Caco-2 (cell line): ENCODE measurements at regions not wholly inside any gene's neighbourhood (a gene's known extent, or its start where the extent isn't known, plus 50 kb on each side); places are given as distances from the start of the nearest gene placed in this dataset.

ENCODE experiments used
- BruUV-seq: library from RNA; stranded (reverse); fragments of 400-500 nt; replicated peaks from 2 replicates; lab custom pipeline; 2021; lab: Mats Ljungman, UMichigan
- CTCF ChIA-PET: fragments of 300-600 bp; sonication (Branson Sonifier 250); formaldehyde crosslinking; loops from one replicate; lab custom pipeline; 2022; ENCODE audit warnings: antibody characterized with exemption; lab: Charles Lee
- POLR2A ChIA-PET: fragments of 300-600 bp; sonication (Branson Sonifier 250); formaldehyde crosslinking; loops from one replicate; lab custom pipeline; 2022; ENCODE audit warnings: antibody characterized with exemption; lab: Charles Lee
- DNase-seq, 2 experiments: peaks; one replicate each; pipeline versions ENCODE4 v3.0.0 to v3.0.0-alpha.2; 2020 to 2022
- H3K27me3 ChIP-seq: replicated peaks from 2 replicates; pipeline ENCODE4 v1.6.0; 2011; ENCODE audit warnings: low read length; ENCODE audit not compliant: control insufficient read depth, insufficient read depth
- H3K36me3 ChIP-seq: 2 replicates; pipeline ENCODE4 v1.5.1; 2011; ENCODE audit warnings: low read length; ENCODE audit not compliant: control insufficient read depth, insufficient read depth
- H3K4me1 ChIP-seq: fragments of 250-450 bp; sonication (Bioruptor Pico); 2 replicates; pipeline ENCODE4 v1.5.1; 2020; ENCODE audit warnings: mild to moderate bottlenecking
- H3K4me3 ChIP-seq: 2 replicates; pipeline ENCODE4 v1.5.1; 2011; ENCODE audit warnings: low read depth, mild to moderate bottlenecking, control low read depth, low read length
- H3K9me3 ChIP-seq: fragments of 250-450 bp; sonication (Bioruptor Pico); 2 replicates; pipeline ENCODE4 v1.5.1; 2020; ENCODE audit warnings: mild to moderate bottlenecking, moderate library complexity
- H3K27ac Mint-ChIP-seq: one replicate; pipeline ENCODE4 v1.8.0; 2022; ENCODE audit warnings: mixed read lengths; ENCODE audit not compliant: unreplicated experiment
- H3K27me3 Mint-ChIP-seq: one replicate; pipeline ENCODE4 v1.8.0; 2022; ENCODE audit warnings: mixed read lengths; ENCODE audit not compliant: insufficient read depth, unreplicated experiment
- H3K36me3 Mint-ChIP-seq: one replicate; pipeline ENCODE4 v1.8.0; 2022; ENCODE audit warnings: mild to moderate bottlenecking, mixed read lengths; ENCODE audit not compliant: insufficient read depth, unreplicated experiment
- H3K4me1 Mint-ChIP-seq: one replicate; pipeline ENCODE4 v1.8.0; 2022; ENCODE audit warnings: low read depth, mixed read lengths; ENCODE audit not compliant: unreplicated experiment
- H3K4me3 Mint-ChIP-seq: one replicate; pipeline ENCODE4 v1.8.0; 2022; ENCODE audit warnings: mild to moderate bottlenecking, moderate library complexity, mixed read lengths; ENCODE audit not compliant: unreplicated experiment
- H3K9me3 Mint-ChIP-seq: one replicate; pipeline ENCODE4 v1.8.0; 2022; ENCODE audit warnings: mixed read lengths; ENCODE audit not compliant: unreplicated experiment
- intact Hi-C: fragments of 100-400 bp; cut with micrococcal nuclease; formaldehyde crosslinking; loops from one replicate; pipeline ENCODE4 v1.10.0; 2022; ENCODE audit not compliant: unreplicated experiment
- TF ChIP-seq, protein P1 (sequence below), 2 experiments: fragments of 200-600 bp in 1 of 2; IDR thresholded peaks; 1 replicate in 1 of 2; 2 replicates in 1 of 2; pipeline versions ENCODE4 v1.5.1 to v1.8.0; 2011 to 2022; ENCODE audit warnings: antibody characterized with exemption in 1 of 2, control low read depth in 1 of 2, inconsistent platforms in 1 of 2, low read depth in 1 of 2, low read length in 1 of 2, mild to moderate bottlenecking in 1 of 2, moderate library complexity in 1 of 2; ENCODE audit not compliant: insufficient read depth in 1 of 2, severe bottlenecking in 1 of 2, unreplicated experiment in 1 of 2

- BruUV-seq, result no TSS peak
- no peak overlapping the region for H3K27ac Mint-ChIP-seq
- H3K4me3 ChIP-seq, result no peak overlapping the region
These were observed 120.1 kb downstream of the NUFIP1 start for GRCh38 chr13:44869167-44869566.

GRCh38 chr13:44868397-44868796 lies 120.9 kb downstream of the NUFIP1 start:
- H3K4me1 ChIP-seq, result no peaks in the 10 kb centered on the region
- Mint-ChIP-seq H3K27ac (no peak overlapping the region), H3K9me3 (peaks cover 22% of the 10 kb centered on the region), H3K4me3 (no peak overlapping the region), H3K4me1 (no peaks in the 10 kb centered on the region), H3K27me3 (no peaks in the 10 kb centered on the region), H3K36me3 (no peaks in the 10 kb centered on the region)
- intact Hi-C loops, result no loop called here
- TF ChIP-seq, protein P1, sequence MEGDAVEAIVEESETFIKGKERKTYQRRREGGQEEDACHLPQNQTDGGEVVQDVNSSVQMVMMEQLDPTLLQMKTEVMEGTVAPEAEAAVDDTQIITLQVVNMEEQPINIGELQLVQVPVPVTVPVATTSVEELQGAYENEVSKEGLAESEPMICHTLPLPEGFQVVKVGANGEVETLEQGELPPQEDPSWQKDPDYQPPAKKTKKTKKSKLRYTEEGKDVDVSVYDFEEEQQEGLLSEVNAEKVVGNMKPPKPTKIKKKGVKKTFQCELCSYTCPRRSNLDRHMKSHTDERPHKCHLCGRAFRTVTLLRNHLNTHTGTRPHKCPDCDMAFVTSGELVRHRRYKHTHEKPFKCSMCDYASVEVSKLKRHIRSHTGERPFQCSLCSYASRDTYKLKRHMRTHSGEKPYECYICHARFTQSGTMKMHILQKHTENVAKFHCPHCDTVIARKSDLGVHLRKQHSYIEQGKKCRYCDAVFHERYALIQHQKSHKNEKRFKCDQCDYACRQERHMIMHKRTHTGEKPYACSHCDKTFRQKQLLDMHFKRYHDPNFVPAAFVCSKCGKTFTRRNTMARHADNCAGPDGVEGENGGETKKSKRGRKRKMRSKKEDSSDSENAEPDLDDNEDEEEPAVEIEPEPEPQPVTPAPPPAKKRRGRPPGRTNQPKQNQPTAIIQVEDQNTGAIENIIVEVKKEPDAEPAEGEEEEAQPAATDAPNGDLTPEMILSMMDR (IDR thresholded peaks at IDR 0.05; ENCODE audit: insufficient read depth in 1 of 2, low read depth in 1 of 2, low read length in 1 of 2, severe bottlenecking in 1 of 2, unreplicated experiment in 1 of 2), result no peak
- ChIA-PET POLR2A (no interaction called here), CTCF (no interaction called here)
- no peaks in the 10 kb centered on the region for H3K36me3 ChIP-seq
- DNase-seq, result no peak
- H3K9me3 ChIP-seq, result peaks cover 10% of the 10 kb centered on the region; the same call in 1 of the 2 replicates
- H3K4me3 ChIP-seq, result no peak overlapping the region
- no TSS peak for BruUV-seq
- no peaks in the 10 kb centered on the region for H3K27me3 ChIP-seq

More at GRCh38 chr13:44869167-44869566, 120.1 kb downstream of the NUFIP1 start:
- intact Hi-C loops, result no loop called here
- Histone ChIP-seq H3K27me3 (no peaks in the 10 kb centered on the region), H3K36me3 (no peaks in the 10 kb centered on the region), H3K9me3 (peaks cover 10% of the 10 kb centered on the region; the same call in 1 of the 2 replicates), H3K4me1 (no peaks in the 10 kb centered on the region)
- H3K4me3 Mint-ChIP-seq, result no peak overlapping the region
- ChIA-PET POLR2A (no interaction called here), CTCF (interaction anchor here (0.6 kb wide), 1 partner anchor 11 kb away, joined by 3 read pairs; no protein-coding TSS in a partner anchor)
- TF ChIP-seq, protein P1 (IDR thresholded peaks at IDR 0.05; ENCODE audit: insufficient read depth in 1 of 2, low read depth in 1 of 2, low read length in 1 of 2, severe bottlenecking in 1 of 2, unreplicated experiment in 1 of 2), result no peak
- no peak for DNase-seq
- peaks cover 19% of the 10 kb centered on the region for H3K9me3 Mint-ChIP-seq
- no peaks in the 10 kb centered on the region for H3K27me3 Mint-ChIP-seq
- H3K36me3 Mint-ChIP-seq, result no peaks in the 10 kb centered on the region
- no peaks in the 10 kb centered on the region for H3K4me1 Mint-ChIP-seq

GRCh38 chr13:44867825-44868224 lies 121.4 kb downstream of the NUFIP1 start:
- Mint-ChIP-seq H3K4me1 (no peaks in the 10 kb centered on the region), H3K27me3 (no peaks in the 10 kb centered on the region), H3K27ac (no peak overlapping the region), H3K36me3 (no peaks in the 10 kb centered on the region), H3K4me3 (no peak overlapping the region), H3K9me3 (peaks cover 22% of the 10 kb centered on the region)
- no peaks in the 10 kb centered on the region for H3K4me1 ChIP-seq
- no TSS peak for BruUV-seq
- CTCF ChIA-PET, result no interaction called here
- H3K4me3 ChIP-seq, result no peak overlapping the region
- DNase-seq, result no peak
- intact Hi-C loops, result no loop called here
- TF ChIP-seq, protein P1 (IDR thresholded peaks at IDR 0.05; ENCODE audit: insufficient read depth in 1 of 2, low read depth in 1 of 2, low read length in 1 of 2, severe bottlenecking in 1 of 2, unreplicated experiment in 1 of 2), result no peak
- H3K27me3 ChIP-seq, result no peaks in the 10 kb centered on the region
- H3K9me3 ChIP-seq, result peaks cover 10% of the 10 kb centered on the region; the same call in 1 of the 2 replicates
- H3K36me3 ChIP-seq, result no peaks in the 10 kb centered on the region
- POLR2A ChIA-PET, result no interaction called here
